H1 (cell line): ENCODE measurements at regions not wholly inside any gene's neighbourhood (a gene's known extent, or its start where the extent isn't known, plus 50 kb on each side); places are given as distances from the start of the nearest gene placed in this dataset.

ENCODE experiments used
- BACH1 ChIP-seq: IDR thresholded peaks from 2 replicates; pipeline ENCODE4 v1.6.1; 2012; ENCODE audit warnings: low read length, improper control_type of control experiment
- CBX5 ChIP-seq: fragments of 300-800, 300-1000 bp; sonication (generic); IDR thresholded peaks from 2 replicates; pipeline ENCODE4 v1.7.1; 2016; ENCODE audit warnings: antibody characterized with exemption, low read length, low read depth
- FOSL1 ChIP-seq: IDR thresholded peaks from 2 replicates; pipeline ENCODE4 v1.6.1; 2011; ENCODE audit warnings: mild to moderate bottlenecking, low read depth, low read length, moderate library complexity; ENCODE audit not compliant: insufficient read depth
- KDM4A ChIP-seq: IDR thresholded peaks from one replicate; pipeline ENCODE4 v1.7.1; 2012; ENCODE audit warnings: low read depth, mild to moderate bottlenecking, moderate library complexity, low read length, inconsistent platforms; ENCODE audit not compliant: severe bottlenecking
- RBBP5 ChIP-seq: IDR thresholded peaks from 2 replicates; pipeline ENCODE4 v1.7.1; 2012; ENCODE audit warnings: low read depth, mild to moderate bottlenecking, inconsistent platforms, low read length, moderate library complexity, borderline replicate concordance
- SIN3A ChIP-seq, 2 experiments: IDR thresholded peaks in 1 of 2; conservative IDR thresholded peaks in 1 of 2; 2 replicates each; pipeline ENCODE4 v1.6.1; 2011 to 2012; ENCODE audit warnings: low read length in 2 of 2, improper control_type of control experiment in 1 of 2, low read depth in 1 of 2, mild to moderate bottlenecking in 1 of 2
- SIRT6 ChIP-seq: IDR thresholded peaks from one replicate; pipeline ENCODE4 v1.7.1; 2012; ENCODE audit warnings: low read length, inconsistent platforms
- SIX5 ChIP-seq: IDR thresholded peaks from 2 replicates; pipeline ENCODE4 v1.6.1; 2011; ENCODE audit warnings: mild to moderate bottlenecking, low read depth, low read length
- TBP ChIP-seq: IDR thresholded peaks from 2 replicates; pipeline ENCODE4 v1.6.1; 2011; ENCODE audit warnings: low read depth, low read length, improper control_type of control experiment
- TF ChIP-seq, protein P1 (sequence below): fragments of 300-600 bp; sonication (generic); IDR thresholded peaks from 2 replicates; pipeline ENCODE4 v1.7.1; 2012; ENCODE audit warnings: low read length, moderate library complexity, mild to moderate bottlenecking, inconsistent platforms; ENCODE audit not compliant: insufficient replicate concordance

DNA sequence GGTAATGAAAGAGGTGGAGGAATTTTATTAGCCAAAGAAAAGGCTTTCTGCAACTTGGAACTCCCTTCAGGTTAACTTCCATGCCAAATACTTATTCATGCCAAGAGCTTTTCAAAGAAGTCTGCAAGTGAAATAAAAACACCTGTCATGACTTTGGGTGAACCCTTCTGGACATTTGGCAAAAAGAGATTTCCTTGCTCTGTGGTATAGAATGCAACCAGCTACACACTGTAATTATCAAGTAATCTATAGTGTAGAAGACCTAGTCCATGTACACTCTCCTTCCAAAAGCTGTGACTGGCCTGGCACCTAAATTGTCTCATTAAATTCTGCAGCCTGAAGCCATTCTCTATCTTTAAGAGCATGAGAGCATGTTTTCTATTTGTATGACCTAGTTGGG, 232.3 kb downstream of the COL12A1 start (continued):
- TF ChIP-seq, protein P1, sequence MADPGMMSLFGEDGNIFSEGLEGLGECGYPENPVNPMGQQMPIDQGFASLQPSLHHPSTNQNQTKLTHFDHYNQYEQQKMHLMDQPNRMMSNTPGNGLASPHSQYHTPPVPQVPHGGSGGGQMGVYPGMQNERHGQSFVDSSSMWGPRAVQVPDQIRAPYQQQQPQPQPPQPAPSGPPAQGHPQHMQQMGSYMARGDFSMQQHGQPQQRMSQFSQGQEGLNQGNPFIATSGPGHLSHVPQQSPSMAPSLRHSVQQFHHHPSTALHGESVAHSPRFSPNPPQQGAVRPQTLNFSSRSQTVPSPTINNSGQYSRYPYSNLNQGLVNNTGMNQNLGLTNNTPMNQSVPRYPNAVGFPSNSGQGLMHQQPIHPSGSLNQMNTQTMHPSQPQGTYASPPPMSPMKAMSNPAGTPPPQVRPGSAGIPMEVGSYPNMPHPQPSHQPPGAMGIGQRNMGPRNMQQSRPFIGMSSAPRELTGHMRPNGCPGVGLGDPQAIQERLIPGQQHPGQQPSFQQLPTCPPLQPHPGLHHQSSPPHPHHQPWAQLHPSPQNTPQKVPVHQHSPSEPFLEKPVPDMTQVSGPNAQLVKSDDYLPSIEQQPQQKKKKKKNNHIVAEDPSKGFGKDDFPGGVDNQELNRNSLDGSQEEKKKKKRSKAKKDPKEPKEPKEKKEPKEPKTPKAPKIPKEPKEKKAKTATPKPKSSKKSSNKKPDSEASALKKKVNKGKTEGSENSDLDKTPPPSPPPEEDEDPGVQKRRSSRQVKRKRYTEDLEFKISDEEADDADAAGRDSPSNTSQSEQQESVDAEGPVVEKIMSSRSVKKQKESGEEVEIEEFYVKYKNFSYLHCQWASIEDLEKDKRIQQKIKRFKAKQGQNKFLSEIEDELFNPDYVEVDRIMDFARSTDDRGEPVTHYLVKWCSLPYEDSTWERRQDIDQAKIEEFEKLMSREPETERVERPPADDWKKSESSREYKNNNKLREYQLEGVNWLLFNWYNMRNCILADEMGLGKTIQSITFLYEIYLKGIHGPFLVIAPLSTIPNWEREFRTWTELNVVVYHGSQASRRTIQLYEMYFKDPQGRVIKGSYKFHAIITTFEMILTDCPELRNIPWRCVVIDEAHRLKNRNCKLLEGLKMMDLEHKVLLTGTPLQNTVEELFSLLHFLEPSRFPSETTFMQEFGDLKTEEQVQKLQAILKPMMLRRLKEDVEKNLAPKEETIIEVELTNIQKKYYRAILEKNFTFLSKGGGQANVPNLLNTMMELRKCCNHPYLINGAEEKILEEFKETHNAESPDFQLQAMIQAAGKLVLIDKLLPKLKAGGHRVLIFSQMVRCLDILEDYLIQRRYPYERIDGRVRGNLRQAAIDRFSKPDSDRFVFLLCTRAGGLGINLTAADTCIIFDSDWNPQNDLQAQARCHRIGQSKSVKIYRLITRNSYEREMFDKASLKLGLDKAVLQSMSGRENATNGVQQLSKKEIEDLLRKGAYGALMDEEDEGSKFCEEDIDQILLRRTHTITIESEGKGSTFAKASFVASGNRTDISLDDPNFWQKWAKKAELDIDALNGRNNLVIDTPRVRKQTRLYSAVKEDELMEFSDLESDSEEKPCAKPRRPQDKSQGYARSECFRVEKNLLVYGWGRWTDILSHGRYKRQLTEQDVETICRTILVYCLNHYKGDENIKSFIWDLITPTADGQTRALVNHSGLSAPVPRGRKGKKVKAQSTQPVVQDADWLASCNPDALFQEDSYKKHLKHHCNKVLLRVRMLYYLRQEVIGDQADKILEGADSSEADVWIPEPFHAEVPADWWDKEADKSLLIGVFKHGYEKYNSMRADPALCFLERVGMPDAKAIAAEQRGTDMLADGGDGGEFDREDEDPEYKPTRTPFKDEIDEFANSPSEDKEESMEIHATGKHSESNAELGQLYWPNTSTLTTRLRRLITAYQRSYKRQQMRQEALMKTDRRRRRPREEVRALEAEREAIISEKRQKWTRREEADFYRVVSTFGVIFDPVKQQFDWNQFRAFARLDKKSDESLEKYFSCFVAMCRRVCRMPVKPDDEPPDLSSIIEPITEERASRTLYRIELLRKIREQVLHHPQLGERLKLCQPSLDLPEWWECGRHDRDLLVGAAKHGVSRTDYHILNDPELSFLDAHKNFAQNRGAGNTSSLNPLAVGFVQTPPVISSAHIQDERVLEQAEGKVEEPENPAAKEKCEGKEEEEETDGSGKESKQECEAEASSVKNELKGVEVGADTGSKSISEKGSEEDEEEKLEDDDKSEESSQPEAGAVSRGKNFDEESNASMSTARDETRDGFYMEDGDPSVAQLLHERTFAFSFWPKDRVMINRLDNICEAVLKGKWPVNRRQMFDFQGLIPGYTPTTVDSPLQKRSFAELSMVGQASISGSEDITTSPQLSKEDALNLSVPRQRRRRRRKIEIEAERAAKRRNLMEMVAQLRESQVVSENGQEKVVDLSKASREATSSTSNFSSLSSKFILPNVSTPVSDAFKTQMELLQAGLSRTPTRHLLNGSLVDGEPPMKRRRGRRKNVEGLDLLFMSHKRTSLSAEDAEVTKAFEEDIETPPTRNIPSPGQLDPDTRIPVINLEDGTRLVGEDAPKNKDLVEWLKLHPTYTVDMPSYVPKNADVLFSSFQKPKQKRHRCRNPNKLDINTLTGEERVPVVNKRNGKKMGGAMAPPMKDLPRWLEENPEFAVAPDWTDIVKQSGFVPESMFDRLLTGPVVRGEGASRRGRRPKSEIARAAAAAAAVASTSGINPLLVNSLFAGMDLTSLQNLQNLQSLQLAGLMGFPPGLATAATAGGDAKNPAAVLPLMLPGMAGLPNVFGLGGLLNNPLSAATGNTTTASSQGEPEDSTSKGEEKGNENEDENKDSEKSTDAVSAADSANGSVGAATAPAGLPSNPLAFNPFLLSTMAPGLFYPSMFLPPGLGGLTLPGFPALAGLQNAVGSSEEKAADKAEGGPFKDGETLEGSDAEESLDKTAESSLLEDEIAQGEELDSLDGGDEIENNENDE: no peak
- TF ChIP-seq KDM4A: no peak
- no peak for TF ChIP-seq FOSL1
- no peak for TF ChIP-seq SIX5
- no peak for TF ChIP-seq BACH1
- no peak for TF ChIP-seq RBBP5
- no peak for TF ChIP-seq TBP
- TF ChIP-seq SIRT6: no peak
- no peak for TF ChIP-seq SIN3A (conservative IDR thresholded peaks at IDR 0.05 in 1 of 2, IDR thresholded peaks at IDR 0.05 in 1 of 2; ENCODE audit: low read depth in 1 of 2, low read length in 2 of 2)
- TF ChIP-seq CBX5: no peak
